Neural progenitor cell (in vitro differentiated cells): ENCODE measurements at regions not wholly inside any gene's neighbourhood (a gene's known extent, or its start where the extent isn't known, plus 50 kb on each side); places are given as distances from the start of the nearest gene placed in this dataset.

Experiments
- DNase-seq: peaks from one replicate; pipeline ENCODE4 v3.0.0-alpha.2; 2016; ENCODE audit warnings: low spot score
- H2AFZ ChIP-seq: fragments of 200-600 bp; sonication (generic); replicated peaks from 2 replicates; pipeline ENCODE4 v1.6.1; 2016; ENCODE audit warnings: antibody characterized with exemption
- H3F3A ChIP-seq: fragments of 200-600 bp; sonication (generic); 2 replicates; pipeline ENCODE4 v1.6.1; 2016; ENCODE audit warnings: antibody characterized with exemption, low read depth
- H3K27ac ChIP-seq: fragments of 200-600 bp; sonication (generic); 2 replicates; pipeline ENCODE4 v1.5.1; 2016; ENCODE audit warnings: mild to moderate bottlenecking
- H3K27me3 ChIP-seq: fragments of 200-600 bp; sonication (generic); 2 replicates; pipeline ENCODE4 v1.6.1; 2016; ENCODE audit warnings: mild to moderate bottlenecking, moderate library complexity
- H3K36me3 ChIP-seq: fragments of 200-600 bp; sonication (generic); 2 replicates; pipeline ENCODE4 v1.5.1; 2016
- H3K4me1 ChIP-seq: fragments of 200-600 bp; sonication (generic); 2 replicates; pipeline ENCODE4 v1.6.1; 2016; ENCODE audit warnings: mixed run types
- H3K4me2 ChIP-seq: fragments of 200-600 bp; sonication (generic); 2 replicates; pipeline ENCODE4 v1.6.1; 2016
- H3K4me3 ChIP-seq: fragments of 200-600 bp; sonication (generic); 2 replicates; pipeline ENCODE4 v1.5.1; 2016
- H3K79me2 ChIP-seq: fragments of 200-600 bp; sonication (generic); 2 replicates; pipeline ENCODE4 v1.6.1; 2016; ENCODE audit warnings: low read depth
- H3K9ac ChIP-seq: fragments of 200-600 bp; sonication (generic); 2 replicates; pipeline ENCODE4 v1.6.1; 2016
- H3K9me3 ChIP-seq: fragments of 200-600 bp; sonication (generic); 2 replicates; pipeline ENCODE4 v1.5.1; 2016; ENCODE audit warnings: low read depth
- H4K20me1 ChIP-seq: fragments of 200-600 bp; sonication (generic); 2 replicates; pipeline ENCODE4 v1.6.1; 2016; ENCODE audit warnings: low read depth
- H3K27ac Mint-ChIP-seq: 3 replicates; pipeline ENCODE4 v1.8.0; 2021; ENCODE audit warnings: mixed read lengths
- H3K27me3 Mint-ChIP-seq: 2 replicates; pipeline ENCODE4 v1.8.0; 2022; ENCODE audit warnings: low read depth, mild to moderate bottlenecking, inconsistent platforms, moderate library complexity, mixed read lengths; ENCODE audit not compliant: insufficient read depth
- H3K36me3 Mint-ChIP-seq: 3 replicates; pipeline ENCODE4 v1.8.0; 2021; ENCODE audit warnings: mixed read lengths
- H3K4me1 Mint-ChIP-seq: 3 replicates; pipeline ENCODE4 v1.8.0; 2021; ENCODE audit warnings: mixed read lengths
- H3K4me3 Mint-ChIP-seq: 3 replicates; pipeline ENCODE4 v1.8.0; 2021; ENCODE audit warnings: mild to moderate bottlenecking, moderate library complexity, mixed read lengths
- H3K9me3 Mint-ChIP-seq: 3 replicates; pipeline ENCODE4 v1.8.0; 2020; ENCODE audit warnings: mixed read lengths
- EZH2 ChIP-seq: fragments of 200-600 bp; sonication (generic); IDR thresholded peaks from 2 replicates; pipeline ENCODE4 v1.6.1; 2017; ENCODE audit warnings: antibody characterized with exemption, mild to moderate bottlenecking, moderate library complexity
- EZH2phosphoT487 ChIP-seq: fragments of 200-600 bp; sonication (generic); IDR thresholded peaks from 2 replicates; pipeline ENCODE4 v1.6.1; 2017; ENCODE audit warnings: antibody characterized with exemption
- TF ChIP-seq, protein P1 (sequence below): fragments of 200-600 bp; sonication (generic); IDR thresholded peaks from 2 replicates; pipeline ENCODE4 v1.5.1; 2017; ENCODE audit warnings: antibody characterized with exemption, mild to moderate bottlenecking

DNA sequence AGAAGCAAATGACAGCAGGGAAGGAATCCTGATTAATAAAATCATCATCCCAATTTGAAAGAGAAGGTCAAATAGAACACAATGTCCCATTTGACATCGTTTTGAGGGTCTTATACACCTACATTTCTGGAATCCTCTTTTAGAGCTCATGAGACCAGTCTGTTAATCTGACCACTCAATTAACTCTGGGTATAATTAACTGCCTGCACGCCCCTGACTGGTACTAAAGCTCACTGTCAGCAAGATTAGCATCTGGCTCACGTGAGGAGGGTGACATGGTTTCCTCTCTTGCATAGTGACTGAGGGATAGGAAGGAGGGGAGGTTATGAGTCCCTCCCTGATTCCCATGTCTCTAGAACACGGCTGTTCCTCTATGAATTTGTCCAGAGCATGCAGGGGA lies 124.3 kb downstream of the ICOS start:
- no peaks in the 10 kb centered on the region for H3K36me3 Mint-ChIP-seq
- no peaks in the 10 kb centered on the region for H3K9me3 ChIP-seq
- H4K20me1 ChIP-seq: no peaks in the 10 kb centered on the region
- peaks cover 13% of the 10 kb centered on the region for H3K4me1 ChIP-seq
- no peaks in the 10 kb centered on the region for H3K36me3 ChIP-seq
- no peak overlapping the region for H2AFZ ChIP-seq
- no peak for TF ChIP-seq EZH2phosphoT487
- TF ChIP-seq, protein P1, sequence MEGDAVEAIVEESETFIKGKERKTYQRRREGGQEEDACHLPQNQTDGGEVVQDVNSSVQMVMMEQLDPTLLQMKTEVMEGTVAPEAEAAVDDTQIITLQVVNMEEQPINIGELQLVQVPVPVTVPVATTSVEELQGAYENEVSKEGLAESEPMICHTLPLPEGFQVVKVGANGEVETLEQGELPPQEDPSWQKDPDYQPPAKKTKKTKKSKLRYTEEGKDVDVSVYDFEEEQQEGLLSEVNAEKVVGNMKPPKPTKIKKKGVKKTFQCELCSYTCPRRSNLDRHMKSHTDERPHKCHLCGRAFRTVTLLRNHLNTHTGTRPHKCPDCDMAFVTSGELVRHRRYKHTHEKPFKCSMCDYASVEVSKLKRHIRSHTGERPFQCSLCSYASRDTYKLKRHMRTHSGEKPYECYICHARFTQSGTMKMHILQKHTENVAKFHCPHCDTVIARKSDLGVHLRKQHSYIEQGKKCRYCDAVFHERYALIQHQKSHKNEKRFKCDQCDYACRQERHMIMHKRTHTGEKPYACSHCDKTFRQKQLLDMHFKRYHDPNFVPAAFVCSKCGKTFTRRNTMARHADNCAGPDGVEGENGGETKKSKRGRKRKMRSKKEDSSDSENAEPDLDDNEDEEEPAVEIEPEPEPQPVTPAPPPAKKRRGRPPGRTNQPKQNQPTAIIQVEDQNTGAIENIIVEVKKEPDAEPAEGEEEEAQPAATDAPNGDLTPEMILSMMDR: no peak
- no peak for TF ChIP-seq EZH2
- H3K9ac ChIP-seq: no peak overlapping the region
- H3K4me3 ChIP-seq: no peak overlapping the region
- peak overlapping the region; percentile 21 for H3K4me2 ChIP-seq
- peak overlapping the region; percentile 27 for H3K27ac Mint-ChIP-seq
- H3K4me3 Mint-ChIP-seq: no peak overlapping the region
- no peaks in the 10 kb centered on the region for H3K27me3 ChIP-seq
- H3K27ac ChIP-seq: no peak overlapping the region
- DNase-seq: peak; percentile 57
- H3F3A ChIP-seq: peaks cover 11% of the 10 kb centered on the region
- H3K79me2 ChIP-seq: no peaks in the 10 kb centered on the region
- peaks cover 7% of the 10 kb centered on the region for H3K27me3 Mint-ChIP-seq
- H3K4me1 Mint-ChIP-seq: peaks cover 5% of the 10 kb centered on the region
- H3K9me3 Mint-ChIP-seq: peaks cover 6% of the 10 kb centered on the region

DNA sequence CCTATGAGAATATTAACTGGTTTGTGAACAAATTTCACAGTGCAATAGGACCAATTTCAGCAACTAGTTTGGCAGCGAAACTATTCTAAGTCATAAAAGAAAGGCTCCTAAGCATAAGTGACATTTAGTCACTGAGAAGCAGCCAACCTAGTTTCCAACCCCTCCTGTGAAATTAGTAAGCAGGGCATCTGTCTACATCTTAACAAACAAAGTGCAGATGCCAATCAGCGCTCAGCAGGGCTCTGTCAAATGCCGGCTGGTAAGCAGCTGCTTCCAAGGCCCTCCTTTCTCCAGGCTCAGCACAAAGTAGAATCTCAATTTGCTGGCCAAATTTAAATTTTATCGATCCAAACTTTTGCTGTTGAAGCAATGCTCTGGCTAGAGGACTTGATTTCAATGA lies 124.7 kb downstream of the ICOS start:
- H3K9ac ChIP-seq: no peak overlapping the region
- H3K27ac ChIP-seq: no peak overlapping the region
- peaks cover 5% of the 10 kb centered on the region for H3K4me1 Mint-ChIP-seq

DNA sequence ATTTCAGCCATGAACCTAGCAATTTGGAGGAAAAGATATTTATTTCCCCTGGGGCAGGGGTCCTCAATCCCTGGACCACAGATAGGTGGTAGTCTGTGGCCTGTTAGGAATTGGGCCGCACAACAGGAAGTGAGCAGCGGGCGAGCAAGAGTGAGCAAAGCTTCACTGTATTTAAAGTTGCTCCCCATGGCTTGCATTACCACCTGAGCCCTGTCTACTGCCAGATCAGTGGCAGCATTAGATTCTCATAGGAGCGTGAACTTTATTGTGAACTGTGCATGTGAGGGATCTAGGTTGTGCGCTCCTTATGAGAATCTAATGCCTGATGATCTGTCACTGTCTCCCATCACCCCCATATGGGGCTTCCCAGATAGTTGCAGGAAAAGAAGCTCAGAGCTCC lies 127.6 kb downstream of the ICOS start:
- no peak overlapping the region for H3K27ac ChIP-seq
- Mint-ChIP-seq H3K36me3 (no peaks in the 10 kb centered on the region), H3K27ac (no peak overlapping the region), H3K4me3 (no peak overlapping the region), H3K9me3 (peaks cover 6% of the 10 kb centered on the region), H3K4me1 (peaks cover 5% of the 10 kb centered on the region), H3K27me3 (peaks cover 7% of the 10 kb centered on the region)
- no peak overlapping the region for H3K4me3 ChIP-seq
- H3K27me3 ChIP-seq: no peaks in the 10 kb centered on the region
- H4K20me1 ChIP-seq: no peaks in the 10 kb centered on the region
- H3F3A ChIP-seq: peaks cover 11% of the 10 kb centered on the region
- DNase-seq: no peak
- no peaks in the 10 kb centered on the region for H3K9me3 ChIP-seq
- no peaks in the 10 kb centered on the region for H3K36me3 ChIP-seq
- H3K4me1 ChIP-seq: peaks cover 13% of the 10 kb centered on the region
- TF ChIP-seq EZH2: no peak
- no peak for TF ChIP-seq EZH2phosphoT487
- TF ChIP-seq, protein P1: no peak
- no peak overlapping the region for H3K9ac ChIP-seq
- H3K79me2 ChIP-seq: no peaks in the 10 kb centered on the region
- no peak overlapping the region for H2AFZ ChIP-seq
- no peak overlapping the region for H3K4me2 ChIP-seq

More for the DNA sequence above, 124.7 kb downstream of the ICOS start:
- Histone ChIP-seq H3K9me3 (no peaks in the 10 kb centered on the region), H4K20me1 (no peaks in the 10 kb centered on the region), H3K4me1 (peaks cover 13% of the 10 kb centered on the region), H3K27me3 (no peaks in the 10 kb centered on the region), H2AFZ (no peak overlapping the region), H3F3A (peaks cover 11% of the 10 kb centered on the region), H3K36me3 (no peaks in the 10 kb centered on the region), H3K4me3 (no peak overlapping the region), H3K4me2 (peak overlapping the region; percentile 21), H3K79me2 (no peaks in the 10 kb centered on the region)
- TF ChIP-seq EZH2phosphoT487 (no peak), EZH2 (no peak)
- TF ChIP-seq, protein P1: no peak
- Mint-ChIP-seq H3K27me3 (peaks cover 7% of the 10 kb centered on the region), H3K9me3 (peaks cover 6% of the 10 kb centered on the region), H3K4me3 (no peak overlapping the region), H3K27ac (no peak overlapping the region), H3K36me3 (no peaks in the 10 kb centered on the region)
- peak; percentile 44 for DNase-seq
